IMR-90 (cell line): ENCODE measurements at regions not wholly inside any gene's neighbourhood (a gene's known extent, or its start where the extent isn't known, plus 50 kb on each side); places are given as distances from the start of the nearest gene placed in this dataset.

Experiments
- ATAC-seq: fragments of 200-7000 bp; cut with Tn5 transposase; 2 replicates; pipeline ENCODE4 v1.9.1; 2020; ENCODE audit warnings: low read depth, mild to moderate bottlenecking, moderate library complexity
- BruUV-seq: library from RNA; stranded (reverse); fragments of 400-500 nt; replicated peaks from 2 replicates; lab custom pipeline; 2021; lab: Mats Ljungman, UMichigan
- CTCF ChIA-PET: fragments of 300-600 bp; formaldehyde crosslinking; extraction: SDS; loops from one replicate; lab custom pipeline; 2021; ENCODE audit warnings: antibody characterized with exemption; lab: Yijun Ruan, JAX
- POLR2A ChIA-PET: fragments of 300-600 bp; sonication (Branson Sonifier 250); formaldehyde crosslinking; loops from one replicate; lab custom pipeline; 2022; ENCODE audit warnings: antibody characterized with exemption; ENCODE audit not compliant: unreplicated experiment; lab: Charles Lee
- DNase-seq: peaks from one replicate; pipeline ENCODE4 v3.0.0; 2013
- H2AFZ ChIP-seq: replicated peaks from 2 replicates; pipeline ENCODE3; 2013; ENCODE audit warnings: low read length, mild to moderate bottlenecking; ENCODE audit not compliant: poor library complexity
- H2AK5ac ChIP-seq: 2 replicates; pipeline ENCODE4 v1.6.1; 2013; ENCODE audit warnings: low read depth, low read length, inconsistent platforms
- H2AK9ac ChIP-seq: replicated peaks from 2 replicates; pipeline ENCODE3; 2013; ENCODE audit warnings: mild to moderate bottlenecking, low read depth, low read length, moderate library complexity; ENCODE audit not compliant: poor library complexity
- H2BK120ac ChIP-seq: 2 replicates; pipeline ENCODE4 v1.6.1; 2013; ENCODE audit warnings: low read depth, low read length, inconsistent platforms
- H2BK15ac ChIP-seq: 3 replicates; pipeline ENCODE4 v1.6.1; 2013; ENCODE audit warnings: low read depth, low read length, inconsistent platforms
- H2BK20ac ChIP-seq: 2 replicates; pipeline ENCODE4 v1.6.1; 2013; ENCODE audit warnings: low read depth, mild to moderate bottlenecking, inconsistent platforms, low read length, moderate library complexity
- H2BK5ac ChIP-seq: 2 replicates; pipeline ENCODE4 v1.6.1; 2013; ENCODE audit warnings: mild to moderate bottlenecking, low read depth, low read length, inconsistent platforms; ENCODE audit not compliant: poor library complexity, severe bottlenecking
- H3K14ac ChIP-seq: replicated peaks from 2 replicates; pipeline ENCODE4 v1.6.1; 2013; ENCODE audit warnings: low read depth, low read length, inconsistent platforms
- H3K18ac ChIP-seq: 2 replicates; pipeline ENCODE4 v1.6.1; 2013; ENCODE audit warnings: low read depth, low read length, control low read depth
- H3K23ac ChIP-seq: 2 replicates; pipeline ENCODE4 v1.6.1; 2013; ENCODE audit warnings: low read depth, low read length, inconsistent platforms
- H3K27ac ChIP-seq: 2 replicates; pipeline ENCODE4 v1.5.1; 2013; ENCODE audit warnings: mild to moderate bottlenecking, control low read depth, low read length; ENCODE audit not compliant: insufficient read depth
- H3K27me3 ChIP-seq: 2 replicates; pipeline ENCODE4 v1.6.1; 2013; ENCODE audit warnings: low read length; ENCODE audit not compliant: control insufficient read depth, insufficient read depth
- H3K36me3 ChIP-seq: 2 replicates; pipeline ENCODE4 v1.6.1; 2013; ENCODE audit warnings: low read length, mixed read lengths; ENCODE audit not compliant: control insufficient read depth, insufficient read depth
- H3K4ac ChIP-seq: 2 replicates; pipeline ENCODE4 v1.6.1; 2013; ENCODE audit warnings: low read depth, low read length, inconsistent platforms
- H3K4me1 ChIP-seq: 2 replicates; pipeline ENCODE4 v1.6.1; 2013; ENCODE audit warnings: low read length, mixed read lengths; ENCODE audit not compliant: control insufficient read depth, insufficient read depth
- H3K4me2 ChIP-seq: 2 replicates; pipeline ENCODE4 v1.6.1; 2013; ENCODE audit warnings: low read depth, mild to moderate bottlenecking, control low read depth, low read length, moderate library complexity
- H3K4me3 ChIP-seq: 2 replicates; pipeline ENCODE4 v1.5.1; 2013; ENCODE audit warnings: low read depth, mild to moderate bottlenecking, control low read depth, low read length, moderate library complexity; ENCODE audit not compliant: insufficient read depth
- H3K56ac ChIP-seq: 2 replicates; pipeline ENCODE4 v1.6.1; 2013; ENCODE audit warnings: low read length, inconsistent platforms; ENCODE audit not compliant: insufficient read depth; ENCODE audit errors: extremely low read depth
- H3K79me1 ChIP-seq, 2 experiments: 2 replicates each; pipeline ENCODE4 v1.6.1; 2013; ENCODE audit warnings: low read length in 2 of 2, inconsistent platforms in 1 of 2, low read depth in 1 of 2
- H3K9ac ChIP-seq: 2 replicates; pipeline ENCODE4 v1.6.1; 2013; ENCODE audit warnings: low read depth, low read length, control low read depth
- H3K9me1 ChIP-seq: 2 replicates; pipeline ENCODE4 v1.6.1; 2013; ENCODE audit warnings: low read length, inconsistent platforms; ENCODE audit not compliant: insufficient read depth
- H3K9me3 ChIP-seq: 2 replicates; pipeline ENCODE4 v1.6.1; 2013; ENCODE audit warnings: low read length; ENCODE audit not compliant: control insufficient read depth, insufficient read depth
- H4K20me1 ChIP-seq: 2 replicates; pipeline ENCODE4 v1.6.1; 2013; ENCODE audit warnings: low read length, inconsistent platforms; ENCODE audit not compliant: insufficient read depth
- H4K5ac ChIP-seq: 2 replicates; pipeline ENCODE4 v1.6.1; 2013; ENCODE audit warnings: mild to moderate bottlenecking, low read depth, low read length, control low read depth
- H4K8ac ChIP-seq, 2 experiments: 2 replicates each; pipeline ENCODE4 v1.6.1; 2013; ENCODE audit warnings: low read depth in 2 of 2, low read length in 2 of 2, control low read depth in 1 of 2, inconsistent platforms in 1 of 2
- H4K91ac ChIP-seq: 2 replicates; pipeline ENCODE4 v1.6.1; 2013; ENCODE audit warnings: low read depth, low read length, inconsistent platforms; ENCODE audit not compliant: insufficient read depth
- BHLHE40 ChIP-seq: fragments of 150-350 bp; IDR thresholded peaks from 2 replicates; pipeline ENCODE4 v1.6.1; 2016; ENCODE audit warnings: mild to moderate bottlenecking, low read depth, low read length
- CEBPB ChIP-seq: IDR thresholded peaks from 2 replicates; pipeline ENCODE4 v1.6.1; 2012; ENCODE audit warnings: low read depth, low read length, improper control_type of control experiment
- CHD1 ChIP-seq: IDR thresholded peaks from 2 replicates; pipeline ENCODE4 v1.6.1; 2012; ENCODE audit warnings: low read depth, low read length, improper control_type of control experiment
- FOS ChIP-seq: fragments of 150-350 bp; IDR thresholded peaks from 2 replicates; pipeline ENCODE4 v1.6.1; 2016; ENCODE audit warnings: low read depth, low read length
- MAFK ChIP-seq: IDR thresholded peaks from 2 replicates; pipeline ENCODE4 v1.6.1; 2012; ENCODE audit warnings: low read depth, low read length, improper control_type of control experiment
- MAZ ChIP-seq: IDR thresholded peaks from 2 replicates; pipeline ENCODE4 v1.6.1; 2012; ENCODE audit warnings: low read depth, mild to moderate bottlenecking, low read length, improper control_type of control experiment, moderate library complexity, borderline replicate concordance
- MXI1 ChIP-seq: IDR thresholded peaks from 2 replicates; pipeline ENCODE4 v1.6.1; 2012; ENCODE audit warnings: low read depth, mild to moderate bottlenecking, low read length, moderate library complexity, borderline replicate concordance
- NFE2L2 ChIP-seq: fragments of 150-350 bp; IDR thresholded peaks from 2 replicates; pipeline ENCODE4 v1.6.1; 2016; ENCODE audit warnings: low read depth, mild to moderate bottlenecking, low read length
- POLR2A ChIP-seq: IDR thresholded peaks from 2 replicates; pipeline ENCODE4 v1.6.1; 2012; ENCODE audit warnings: mild to moderate bottlenecking, low read depth, low read length
- RAD21 ChIP-seq: IDR thresholded peaks from 2 replicates; pipeline ENCODE4 v1.6.1; 2012; ENCODE audit warnings: low read length, improper control_type of control experiment
- RCOR1 ChIP-seq: IDR thresholded peaks from 2 replicates; pipeline ENCODE4 v1.6.1; 2012; ENCODE audit warnings: mild to moderate bottlenecking, low read length, improper control_type of control experiment; ENCODE audit not compliant: insufficient replicate concordance
- RFX5 ChIP-seq: IDR thresholded peaks from 2 replicates; pipeline ENCODE4 v1.8.0; 2012; ENCODE audit warnings: low read depth, mild to moderate bottlenecking, low read length, moderate library complexity
- SMC3 ChIP-seq: fragments of 150-350 bp; IDR thresholded peaks from 2 replicates; pipeline ENCODE4 v1.6.1; 2016; ENCODE audit warnings: low read depth, mild to moderate bottlenecking, antibody characterized with exemption, low read length, moderate library complexity
- WGBS, 2 experiments: methylation state at CpG; one replicate each; pipeline versions ENCODE4 v1.1.5 to v1.1.7; 2013; ENCODE audit warnings: missing lambda C conversion rate in 2 of 2; ENCODE audit not compliant: insufficient read length in 1 of 2; ENCODE audit errors: extremely low coverage in 2 of 2; 5-methylcytosine and 5-hydroxymethylcytosine counted together
- dilution Hi-C: fragments of 300-500 bp; cut with HindIII; formaldehyde crosslinking; loops from one replicate; pipeline ENCODE4 v1.14.3; 2018; ENCODE audit warnings: low sequenced_read_pairs; ENCODE audit not compliant: unreplicated experiment
- in situ Hi-C: fragments of 300-500 bp; cut with MboI; formaldehyde crosslinking; loops from 3 replicates; pipeline ENCODE4 v1.14.3; 2019; ENCODE audit warnings: low sequenced_read_pairs, inconsistent platforms, mixed read lengths
- intact Hi-C: fragments of 100-400 bp; cut with micrococcal nuclease; formaldehyde crosslinking; loops from 2 replicates; pipeline ENCODE4 v1.10.0; 2022
- TF ChIP-seq, protein P1 (sequence below): fragments of 150-350 bp; IDR thresholded peaks from 2 replicates; pipeline ENCODE4 v1.6.1; 2017; ENCODE audit warnings: mild to moderate bottlenecking, antibody characterized with exemption, low read length, low read depth
- TF ChIP-seq, protein P2 (sequence below): conservative IDR thresholded peaks from 2 replicates; pipeline ENCODE4 v1.5.1; 2012; ENCODE audit warnings: mild to moderate bottlenecking, low read depth, low read length, improper control_type of control experiment
- TF ChIP-seq, protein P3 (sequence below): fragments of 150-350 bp; IDR thresholded peaks from 2 replicates; pipeline ENCODE4 v1.6.1; 2016; ENCODE audit warnings: low read depth, mild to moderate bottlenecking, low read length, moderate library complexity, borderline replicate concordance

DNA sequence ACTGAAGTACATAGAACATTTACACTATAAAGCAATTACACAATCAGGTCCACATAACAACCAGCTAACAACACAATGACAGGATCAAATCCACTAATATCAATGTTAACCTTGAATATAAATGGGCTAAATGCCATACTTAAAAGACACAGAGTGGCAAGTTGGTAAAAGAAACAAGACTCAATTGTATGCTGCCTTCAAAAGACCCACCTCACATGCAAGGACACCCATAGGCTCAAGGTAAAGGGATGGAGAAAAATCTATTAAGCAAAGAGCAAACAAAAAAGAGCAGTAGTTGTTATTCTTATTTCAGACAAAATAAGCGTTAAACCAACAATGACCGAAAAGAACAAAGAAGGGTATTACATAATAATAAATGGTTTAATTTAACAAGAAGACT lies 183.3 kb downstream of the PYDC2 start:
- intact Hi-C loops (no loop called here), dilution Hi-C loops (no loop called here), in situ Hi-C loops (no loop called here)
- Histone ChIP-seq H3K27ac (no peak overlapping the region), H3K9ac (no peak overlapping the region), H3K9me1 (no peaks in the 10 kb centered on the region), H4K20me1 (no peaks in the 10 kb centered on the region), H3K9me3 (peaks cover 17% of the 10 kb centered on the region), H2BK15ac (no peak overlapping the region), H2AK9ac (no peak overlapping the region), H2AK5ac (no peak overlapping the region), H3K79me1 (no peaks in the 10 kb centered on the region), H4K8ac (no peak overlapping the region), H2AFZ (no peak overlapping the region), H3K4me2 (no peak overlapping the region), H3K27me3 (no peaks in the 10 kb centered on the region), H3K56ac (no peak overlapping the region), H4K5ac (no peak overlapping the region), H3K4me3 (no peak overlapping the region), H2BK5ac (no peak overlapping the region), H3K14ac (no peak overlapping the region), H3K4me1 (no peaks in the 10 kb centered on the region), H3K4ac (no peak overlapping the region), H3K36me3 (no peaks in the 10 kb centered on the region), H4K91ac (no peak overlapping the region), H2BK120ac (no peak overlapping the region), H2BK20ac (no peak overlapping the region), H3K23ac (no peak overlapping the region), H3K18ac (no peak overlapping the region)
- POLR2A ChIA-PET: no interaction called here
- no peak for TF ChIP-seq MAZ
- TF ChIP-seq, protein P1, sequence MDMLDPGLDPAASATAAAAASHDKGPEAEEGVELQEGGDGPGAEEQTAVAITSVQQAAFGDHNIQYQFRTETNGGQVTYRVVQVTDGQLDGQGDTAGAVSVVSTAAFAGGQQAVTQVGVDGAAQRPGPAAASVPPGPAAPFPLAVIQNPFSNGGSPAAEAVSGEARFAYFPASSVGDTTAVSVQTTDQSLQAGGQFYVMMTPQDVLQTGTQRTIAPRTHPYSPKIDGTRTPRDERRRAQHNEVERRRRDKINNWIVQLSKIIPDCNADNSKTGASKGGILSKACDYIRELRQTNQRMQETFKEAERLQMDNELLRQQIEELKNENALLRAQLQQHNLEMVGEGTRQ: no peak
- TF ChIP-seq MXI1: no peak
- no peak for TF ChIP-seq RAD21
- no peak for TF ChIP-seq MAFK
- no peak for TF ChIP-seq RFX5
- TF ChIP-seq SMC3: no peak
- TF ChIP-seq CEBPB: no peak
- TF ChIP-seq FOS: no peak
- TF ChIP-seq BHLHE40: no peak
- no peak for TF ChIP-seq POLR2A
- no peak for TF ChIP-seq CHD1
- TF ChIP-seq, protein P2, sequence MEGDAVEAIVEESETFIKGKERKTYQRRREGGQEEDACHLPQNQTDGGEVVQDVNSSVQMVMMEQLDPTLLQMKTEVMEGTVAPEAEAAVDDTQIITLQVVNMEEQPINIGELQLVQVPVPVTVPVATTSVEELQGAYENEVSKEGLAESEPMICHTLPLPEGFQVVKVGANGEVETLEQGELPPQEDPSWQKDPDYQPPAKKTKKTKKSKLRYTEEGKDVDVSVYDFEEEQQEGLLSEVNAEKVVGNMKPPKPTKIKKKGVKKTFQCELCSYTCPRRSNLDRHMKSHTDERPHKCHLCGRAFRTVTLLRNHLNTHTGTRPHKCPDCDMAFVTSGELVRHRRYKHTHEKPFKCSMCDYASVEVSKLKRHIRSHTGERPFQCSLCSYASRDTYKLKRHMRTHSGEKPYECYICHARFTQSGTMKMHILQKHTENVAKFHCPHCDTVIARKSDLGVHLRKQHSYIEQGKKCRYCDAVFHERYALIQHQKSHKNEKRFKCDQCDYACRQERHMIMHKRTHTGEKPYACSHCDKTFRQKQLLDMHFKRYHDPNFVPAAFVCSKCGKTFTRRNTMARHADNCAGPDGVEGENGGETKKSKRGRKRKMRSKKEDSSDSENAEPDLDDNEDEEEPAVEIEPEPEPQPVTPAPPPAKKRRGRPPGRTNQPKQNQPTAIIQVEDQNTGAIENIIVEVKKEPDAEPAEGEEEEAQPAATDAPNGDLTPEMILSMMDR: no peak
- no peak for TF ChIP-seq RCOR1
- TF ChIP-seq NFE2L2: no peak
- TF ChIP-seq, protein P3, sequence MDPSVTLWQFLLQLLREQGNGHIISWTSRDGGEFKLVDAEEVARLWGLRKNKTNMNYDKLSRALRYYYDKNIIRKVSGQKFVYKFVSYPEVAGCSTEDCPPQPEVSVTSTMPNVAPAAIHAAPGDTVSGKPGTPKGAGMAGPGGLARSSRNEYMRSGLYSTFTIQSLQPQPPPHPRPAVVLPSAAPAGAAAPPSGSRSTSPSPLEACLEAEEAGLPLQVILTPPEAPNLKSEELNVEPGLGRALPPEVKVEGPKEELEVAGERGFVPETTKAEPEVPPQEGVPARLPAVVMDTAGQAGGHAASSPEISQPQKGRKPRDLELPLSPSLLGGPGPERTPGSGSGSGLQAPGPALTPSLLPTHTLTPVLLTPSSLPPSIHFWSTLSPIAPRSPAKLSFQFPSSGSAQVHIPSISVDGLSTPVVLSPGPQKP: no peak
- CTCF ChIA-PET: no interaction called here
- no TSS peak for BruUV-seq
- no peak for ATAC-seq
- no CpG with 5 or more reads among the region's 2 CpGs for WGBS, 2 experiments
- DNase-seq: no peak
